GM23338 (cell line): ENCODE measurements at regions not wholly inside any gene's neighbourhood (a gene's known extent, or its start where the extent isn't known, plus 50 kb on each side); places are given as distances from the start of the nearest gene placed in this dataset.

ENCODE experiments used
- ATAC-seq: fragments of 200-7000 bp; cut with Tn5 transposase; 3 replicates; pipeline ENCODE4 v1.9.1; 2020
- DNase-seq: peaks from one replicate; pipeline ENCODE4 v3.0.0-alpha.2; 2015; ENCODE audit warnings: low spot score
- H2AFZ ChIP-seq: fragments of 200-600 bp; sonication (generic); 2 replicates; pipeline ENCODE4 v1.8.0; 2016; ENCODE audit warnings: antibody characterized with exemption, mild to moderate bottlenecking, moderate library complexity
- H3F3A ChIP-seq: fragments of 200-600 bp; sonication (generic); replicated peaks from 2 replicates; pipeline ENCODE4 v1.8.0; 2017; ENCODE audit warnings: antibody characterized with exemption, mixed run types, low read depth
- H3K27ac ChIP-seq: fragments of 200-600 bp; sonication (generic); 2 replicates; pipeline ENCODE4 v1.6.1; 2016; ENCODE audit warnings: low read depth
- H3K27me3 ChIP-seq: fragments of 200-600 bp; sonication (generic); 2 replicates; pipeline ENCODE4 v1.8.0; 2016; ENCODE audit warnings: mild to moderate bottlenecking, mixed run types, moderate library complexity; ENCODE audit not compliant: insufficient read depth
- H3K36me3 ChIP-seq: fragments of 200-600 bp; sonication (generic); 2 replicates; pipeline ENCODE4 v1.8.0; 2016; ENCODE audit warnings: mild to moderate bottlenecking; ENCODE audit not compliant: insufficient read depth
- H3K4me1 ChIP-seq: fragments of 200-600 bp; sonication (generic); 2 replicates; pipeline ENCODE4 v1.8.0; 2016; ENCODE audit warnings: mild to moderate bottlenecking, moderate library complexity; ENCODE audit not compliant: insufficient read depth
- H3K4me2 ChIP-seq: fragments of 200-600 bp; sonication (generic); 2 replicates; pipeline ENCODE4 v1.7.1; 2017; ENCODE audit warnings: mixed run types
- H3K4me3 ChIP-seq: fragments of 200-600 bp; sonication (generic); 2 replicates; pipeline ENCODE4 v1.6.1; 2016; ENCODE audit warnings: mixed run types
- H3K79me2 ChIP-seq: fragments of 200-600 bp; sonication (generic); replicated peaks from 2 replicates; pipeline ENCODE4 v1.8.0; 2017; ENCODE audit warnings: mild to moderate bottlenecking; ENCODE audit not compliant: insufficient read depth
- H3K9me2 ChIP-seq: fragments of 200-600 bp; sonication (generic); 2 replicates; pipeline ENCODE4 v1.8.0; 2017; ENCODE audit not compliant: insufficient read depth
- H4K20me1 ChIP-seq: fragments of 200-600 bp; sonication (generic); replicated peaks from 2 replicates; pipeline ENCODE4 v1.8.0; 2017; ENCODE audit warnings: mild to moderate bottlenecking; ENCODE audit not compliant: insufficient read depth
- H3K27ac Mint-ChIP-seq: 2 replicates; pipeline ENCODE4 v1.8.0; 2020; ENCODE audit warnings: inconsistent platforms, mild to moderate bottlenecking, moderate library complexity, mixed read lengths
- H3K27me3 Mint-ChIP-seq: 3 replicates; pipeline ENCODE4 v1.8.0; 2022; ENCODE audit warnings: low read depth, mild to moderate bottlenecking, moderate library complexity, mixed read lengths, inconsistent platforms; ENCODE audit not compliant: insufficient read depth, poor library complexity
- H3K36me3 Mint-ChIP-seq: 3 replicates; pipeline ENCODE4 v1.8.0; 2021; ENCODE audit warnings: low read depth, mild to moderate bottlenecking, inconsistent platforms, moderate library complexity, mixed read lengths
- H3K4me1 Mint-ChIP-seq: 3 replicates; pipeline ENCODE4 v1.8.0; 2020; ENCODE audit warnings: mild to moderate bottlenecking, inconsistent platforms, mixed read lengths
- H3K4me3 Mint-ChIP-seq: 3 replicates; pipeline ENCODE4 v1.8.0; 2021; ENCODE audit warnings: moderate library complexity, mild to moderate bottlenecking, inconsistent platforms, mixed read lengths
- H3K9me3 Mint-ChIP-seq: 3 replicates; pipeline ENCODE4 v1.8.0; 2020; ENCODE audit warnings: moderate library complexity, mild to moderate bottlenecking, inconsistent platforms, mixed read lengths
- ETS1 ChIP-seq: IDR thresholded peaks from 2 replicates; pipeline ENCODE4 v1.6.1; 2016; ENCODE audit warnings: antibody characterized with exemption
- EZH2 ChIP-seq: fragments of 200-600 bp; sonication (generic); IDR thresholded peaks from one replicate; pipeline ENCODE4 v1.8.0; 2017; ENCODE audit warnings: antibody characterized with exemption, mild to moderate bottlenecking, low read depth; ENCODE audit not compliant: unreplicated experiment
- NANOG ChIP-seq: IDR thresholded peaks from 2 replicates; pipeline ENCODE4 v1.6.1; 2016; ENCODE audit warnings: antibody characterized with exemption, borderline replicate concordance
- REST ChIP-seq: IDR thresholded peaks from one replicate; pipeline ENCODE4 v1.6.1; 2018; ENCODE audit warnings: antibody characterized with exemption; ENCODE audit not compliant: unreplicated experiment
- STAT1 ChIP-seq: IDR thresholded peaks from one replicate; pipeline ENCODE4 v1.6.1; 2016; ENCODE audit warnings: antibody characterized with exemption; ENCODE audit not compliant: unreplicated experiment
- ZNF462 ChIP-seq: fragments of 250-450 bp; sonication (Bioruptor Pico); IDR thresholded peaks from 2 replicates; pipeline ENCODE4 v1.5.0; 2020; ENCODE audit warnings: mild to moderate bottlenecking, moderate library complexity

- H3F3A ChIP-seq: no peaks in the 10 kb centered on the region
- no peak for ATAC-seq
- no peak overlapping the region for H2AFZ ChIP-seq
- Mint-ChIP-seq H3K4me3 (no peak overlapping the region), H3K4me1 (no peaks in the 10 kb centered on the region), H3K9me3 (no peaks in the 10 kb centered on the region), H3K36me3 (no peaks in the 10 kb centered on the region), H3K27me3 (no peaks in the 10 kb centered on the region), H3K27ac (no peak overlapping the region)
- H3K27ac ChIP-seq: no peak overlapping the region
- no peak overlapping the region for H3K4me3 ChIP-seq
- no peaks in the 10 kb centered on the region for H3K4me1 ChIP-seq
- DNase-seq: no peak
- no peak for TF ChIP-seq STAT1
- TF ChIP-seq REST: no peak
- TF ChIP-seq EZH2: no peak
- no peak for TF ChIP-seq ETS1
- H3K36me3 ChIP-seq: no peaks in the 10 kb centered on the region
- H3K27me3 ChIP-seq: no peaks in the 10 kb centered on the region
- H3K79me2 ChIP-seq: no peaks in the 10 kb centered on the region
- no peaks in the 10 kb centered on the region for H3K9me2 ChIP-seq
- H4K20me1 ChIP-seq: no peaks in the 10 kb centered on the region
- H3K4me2 ChIP-seq: no peak overlapping the region
These were observed 65.3 kb upstream of the MSN start for GRCh38 chrX:65602221-65602560.

- no peaks in the 10 kb centered on the region for H3K4me1 Mint-ChIP-seq
- no peaks in the 10 kb centered on the region for H3K79me2 ChIP-seq
- no peaks in the 10 kb centered on the region for H3K36me3 ChIP-seq
- no peak overlapping the region for H3K27ac Mint-ChIP-seq
- no peak overlapping the region for H2AFZ ChIP-seq
- no peaks in the 10 kb centered on the region for H3F3A ChIP-seq
- no peaks in the 10 kb centered on the region for H4K20me1 ChIP-seq
- ATAC-seq (no peak), DNase-seq (no peak)
- no peak overlapping the region for H3K4me3 Mint-ChIP-seq
- no peaks in the 10 kb centered on the region for H3K4me1 ChIP-seq
- no peak for TF ChIP-seq EZH2
- H3K27me3 Mint-ChIP-seq: no peaks in the 10 kb centered on the region
- no peaks in the 10 kb centered on the region for H3K9me2 ChIP-seq
- no peak overlapping the region for H3K27ac ChIP-seq
- H3K36me3 Mint-ChIP-seq: no peaks in the 10 kb centered on the region
- no peaks in the 10 kb centered on the region for H3K9me3 Mint-ChIP-seq
- H3K4me3 ChIP-seq: no peak overlapping the region
- no peaks in the 10 kb centered on the region for H3K27me3 ChIP-seq
- H3K4me2 ChIP-seq: no peak overlapping the region
These were observed 65.8 kb upstream of the MSN start for GRCh38 chrX:65601530-65602220.

- Histone ChIP-seq H3K4me3 (no peak overlapping the region), H2AFZ (no peak overlapping the region), H3K27ac (no peak overlapping the region), H3K4me2 (no peak overlapping the region), H3K36me3 (no peaks in the 10 kb centered on the region), H3K79me2 (no peaks in the 10 kb centered on the region), H3K4me1 (no peaks in the 10 kb centered on the region), H3K27me3 (no peaks in the 10 kb centered on the region), H3F3A (no peaks in the 10 kb centered on the region), H3K9me2 (no peaks in the 10 kb centered on the region), H4K20me1 (no peaks in the 10 kb centered on the region)
- no peak for DNase-seq
- no peaks in the 10 kb centered on the region for H3K4me1 Mint-ChIP-seq
- no peaks in the 10 kb centered on the region for H3K27me3 Mint-ChIP-seq
- no peak for ATAC-seq
- H3K9me3 Mint-ChIP-seq: no peaks in the 10 kb centered on the region
- no peak overlapping the region for H3K4me3 Mint-ChIP-seq
- no peaks in the 10 kb centered on the region for H3K36me3 Mint-ChIP-seq
- H3K27ac Mint-ChIP-seq: no peak overlapping the region
- TF ChIP-seq NANOG: no peak
- no peak for TF ChIP-seq ZNF462 (CRISPR knock-in tag)
These were observed 66.3 kb upstream of the MSN start for GRCh38 chrX:65601126-65601525.
